NCI-H1105 (cell line): ENCODE measurements at regions not wholly inside any gene's neighbourhood (a gene's known extent, or its start where the extent isn't known, plus 50 kb on each side); places are given as distances from the start of the nearest gene placed in this dataset.

Source experiments
- DNase-seq: peaks from one replicate; lab custom pipeline; 2025; lab: John Stamatoyannopoulos, UW

DNA sequence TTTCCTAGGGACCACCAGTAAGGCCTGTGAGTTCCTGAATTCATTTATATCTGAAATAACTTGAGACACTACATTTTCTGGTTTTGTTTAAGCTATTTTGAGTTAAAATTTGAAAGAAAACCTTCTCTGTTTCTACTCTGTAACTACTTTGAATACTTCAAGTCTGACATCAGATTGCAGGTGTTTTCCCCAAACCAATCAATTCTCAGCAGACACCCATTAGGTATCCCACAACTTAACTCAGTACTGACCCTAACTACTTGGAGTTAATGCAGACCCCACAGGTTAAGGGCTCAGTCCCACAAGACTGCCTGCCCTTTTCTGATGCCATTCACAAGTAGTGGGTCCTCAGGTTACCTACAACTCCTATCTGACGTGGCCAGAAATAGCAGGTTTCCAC lies 1100.0 kb upstream of the SLIT2 start:
- DNase-seq = no peak

DNA sequence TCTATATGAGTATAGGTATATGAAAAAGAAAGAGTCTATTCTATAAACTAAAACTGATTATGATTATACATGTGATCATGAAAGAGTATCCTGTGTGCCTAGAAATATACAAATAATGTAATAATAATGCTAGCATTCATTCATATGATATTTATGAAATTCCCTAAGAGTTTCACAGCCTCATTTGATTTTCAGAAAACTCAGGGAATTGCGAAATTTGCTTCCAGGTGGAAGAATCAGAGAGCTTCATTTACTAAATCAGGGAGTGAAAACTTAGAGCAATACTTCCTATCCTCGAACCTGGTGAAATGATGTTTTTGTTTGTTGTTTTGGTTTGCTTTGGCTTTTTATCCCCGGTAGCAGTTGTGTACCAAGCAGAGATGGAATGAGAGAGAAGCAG lies 1105.7 kb upstream of the SLIT2 start:
- DNase-seq = no peak

DNA sequence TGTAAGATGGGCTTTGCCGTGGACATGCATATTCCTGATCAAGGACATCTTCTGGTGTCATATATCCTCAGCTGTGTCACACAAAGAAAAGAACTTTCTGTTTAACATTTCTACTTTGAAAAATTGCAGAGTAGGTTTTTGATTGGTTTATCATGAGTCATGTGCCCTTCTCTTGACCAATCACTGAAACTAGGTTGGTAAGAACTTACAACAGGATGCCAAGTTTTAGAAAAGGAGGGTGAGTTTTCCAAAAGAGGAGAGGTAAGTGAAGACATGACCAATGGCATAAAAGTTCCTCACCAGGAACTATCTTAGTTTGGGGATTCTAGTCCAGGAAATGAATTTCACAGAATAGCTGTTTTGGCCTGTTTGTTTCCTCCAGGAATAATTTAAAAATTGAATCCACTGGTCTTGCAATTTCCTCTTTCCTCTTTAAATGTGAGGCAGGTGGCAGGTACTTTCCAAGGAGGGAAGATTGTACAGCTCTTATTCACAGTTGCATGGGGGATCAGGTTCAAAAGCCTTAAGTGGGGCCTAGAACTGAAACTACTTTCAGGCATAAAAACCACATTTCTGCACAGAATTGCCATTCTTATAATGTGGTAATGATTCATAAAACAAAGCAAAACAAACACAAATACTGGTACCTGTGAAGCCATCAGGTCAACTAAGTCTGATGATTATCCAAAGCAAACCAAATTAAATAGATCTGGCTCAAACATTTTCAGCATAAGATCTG lies 1114.5 kb upstream of the LCORL start:
- DNase-seq = no peak

DNA sequence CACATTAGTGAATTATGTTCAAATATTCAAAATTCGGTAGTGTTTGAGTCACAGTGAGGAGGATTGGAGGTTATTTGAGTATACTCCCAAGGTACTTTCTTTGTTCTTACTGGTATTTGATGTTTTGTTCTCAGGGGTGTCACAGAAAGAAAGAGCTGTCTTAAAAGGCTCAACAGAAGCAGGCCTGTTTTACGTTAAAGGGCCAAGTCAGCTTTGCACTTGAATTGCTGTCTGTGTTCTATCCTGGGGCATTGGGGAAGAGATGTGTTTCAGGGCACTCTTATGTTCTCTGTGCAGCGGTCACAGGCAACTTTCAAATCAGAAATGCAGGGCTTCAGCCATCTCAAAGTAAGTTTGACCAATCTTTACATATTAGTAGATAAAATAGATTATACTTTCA lies 1113.1 kb upstream of the LCORL start:
- DNase-seq = no peak

DNA sequence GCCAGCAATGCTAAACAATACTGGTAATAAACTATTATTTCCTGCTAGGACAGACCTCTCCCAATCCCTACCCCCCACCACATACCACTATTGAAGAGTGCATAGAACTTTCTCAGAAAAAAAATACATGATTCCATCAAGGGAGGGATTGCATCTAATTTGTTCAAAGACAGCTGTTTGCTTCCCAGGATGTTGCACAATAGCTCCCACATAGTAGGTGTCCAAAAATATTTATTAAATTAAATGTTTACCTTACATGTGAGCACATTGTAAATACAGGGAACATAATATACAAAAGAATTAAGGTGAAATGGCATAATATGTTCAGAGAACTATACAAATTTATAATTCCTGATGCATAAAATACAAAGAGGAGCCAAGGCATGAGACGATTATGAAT lies 1111.8 kb upstream of the LCORL start:
- DNase-seq = no peak

DNA sequence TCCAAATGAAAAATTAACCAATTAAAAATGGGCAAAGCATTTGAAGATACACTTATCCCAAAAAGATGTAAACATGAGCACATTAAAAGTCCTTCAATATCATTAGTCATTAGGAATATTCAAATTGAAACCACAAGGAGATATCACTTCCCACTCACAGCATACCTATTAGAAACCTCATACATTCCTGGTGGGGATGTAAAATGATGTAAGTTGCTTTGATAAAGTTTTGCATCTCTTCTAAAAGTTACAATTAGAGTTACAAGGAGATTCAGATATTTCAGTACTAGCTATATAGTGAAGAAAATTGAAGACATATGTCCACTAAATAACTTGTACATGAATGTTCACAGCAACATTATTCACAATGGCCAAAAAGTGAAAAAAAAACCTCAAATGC lies 1109.3 kb upstream of the LCORL start:
- DNase-seq = no peak

DNA sequence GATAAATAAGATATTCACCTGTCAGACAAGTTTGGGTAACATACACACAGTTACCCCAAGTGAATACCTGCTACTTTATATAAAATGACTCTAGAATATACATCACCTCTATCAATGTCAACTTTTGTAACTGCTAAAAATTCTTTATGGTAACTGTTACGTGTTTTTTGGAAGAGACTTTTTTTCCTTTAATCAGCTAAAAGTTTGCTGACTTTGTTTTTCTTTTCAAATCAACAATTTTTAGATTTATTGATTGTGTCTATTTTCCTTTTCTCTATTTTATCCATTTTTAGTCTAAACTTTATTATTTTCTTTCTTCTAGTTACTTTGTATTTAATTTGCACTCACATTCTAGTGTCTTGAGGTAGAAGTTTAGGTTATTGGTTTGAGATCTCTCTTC lies 1106.6 kb upstream of the LCORL start:
- DNase-seq = no peak

DNA sequence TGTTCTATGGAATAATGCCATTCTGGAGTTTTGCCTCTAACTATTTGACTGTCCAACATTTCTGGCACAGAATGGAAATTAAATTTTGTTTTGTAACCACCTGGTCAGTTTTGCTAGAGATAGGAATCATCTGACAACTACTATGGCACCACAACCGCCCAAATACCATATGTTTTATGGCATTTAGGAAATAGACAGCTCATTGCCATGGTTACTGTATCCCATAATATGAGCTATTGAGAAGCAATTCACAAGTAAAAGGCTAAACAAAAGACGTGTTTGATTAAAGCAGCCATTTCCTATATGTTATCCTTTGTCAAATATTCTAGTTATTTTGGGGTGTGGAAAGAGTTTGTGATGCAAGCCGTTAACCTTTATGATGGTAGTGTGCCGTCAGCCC lies 1105.3 kb upstream of the LCORL start:
- DNase-seq = no peak

DNA sequence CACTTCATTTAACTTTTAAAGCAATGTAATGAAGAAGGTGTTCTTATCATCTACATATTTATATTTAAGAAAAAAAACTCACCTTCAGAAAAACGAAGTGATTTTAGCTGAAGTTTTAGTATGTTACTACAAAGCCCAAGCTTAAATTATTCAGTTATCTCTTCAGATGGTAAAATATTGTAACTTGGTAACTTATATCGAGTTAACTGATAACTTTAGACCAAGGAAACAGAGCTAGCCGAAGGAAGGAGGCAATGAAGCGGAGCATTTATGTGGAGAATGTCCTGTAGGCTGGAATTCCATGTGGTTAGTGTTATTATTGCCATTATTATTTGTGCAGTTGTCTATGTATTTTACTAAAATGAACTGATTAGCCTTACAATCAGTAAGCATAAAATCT lies 1102.1 kb upstream of the LCORL start:
- DNase-seq = no peak

DNA sequence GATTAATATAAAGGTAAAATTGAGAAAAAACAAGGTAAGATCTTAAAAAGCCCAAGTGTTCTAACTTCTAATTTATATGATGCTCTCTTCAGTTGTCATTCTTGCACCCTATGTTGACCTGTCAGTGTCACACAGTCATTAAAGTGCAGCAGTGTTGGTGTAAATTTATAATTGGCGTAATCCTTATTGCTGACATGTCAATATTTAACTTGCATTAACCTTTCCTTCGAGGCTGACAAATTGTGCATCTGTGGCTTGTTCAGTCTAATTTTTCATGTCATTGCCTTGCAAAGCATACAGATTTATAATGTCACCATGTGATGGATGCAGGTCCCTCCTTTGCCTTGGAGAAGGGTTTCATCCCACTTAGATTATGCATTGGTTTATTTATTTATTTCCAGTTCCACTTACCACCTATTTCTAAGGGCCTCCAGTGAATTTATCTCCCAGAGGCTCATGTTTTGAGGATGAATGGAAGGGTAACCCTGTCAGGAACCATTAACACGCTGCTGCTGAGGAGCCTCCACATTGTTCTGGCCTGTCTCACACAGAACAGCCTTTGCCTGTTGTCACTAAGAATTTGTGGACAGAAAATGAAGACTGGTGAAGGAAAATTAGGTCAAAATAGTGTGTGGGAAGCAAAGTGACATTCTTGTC lies 1098.5 kb upstream of the LCORL start:
- no peak for DNase-seq

DNA sequence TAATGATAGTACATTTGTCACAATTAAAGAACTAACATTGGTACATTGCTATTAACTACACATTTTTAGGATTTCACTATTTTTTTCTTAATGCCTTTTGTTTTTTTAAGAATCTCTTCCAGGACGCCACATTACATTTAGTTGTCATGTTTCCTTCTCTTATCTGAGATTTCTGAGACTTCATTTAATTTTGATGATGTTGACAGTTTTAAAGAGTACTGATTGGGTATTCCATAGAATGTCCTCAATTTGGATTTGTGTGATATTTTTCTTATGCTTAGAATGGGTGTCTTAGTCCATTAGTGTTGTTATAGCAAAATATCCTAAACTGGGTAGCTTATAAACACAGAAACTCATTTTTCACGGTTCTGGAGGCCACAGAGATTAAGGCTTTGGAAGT lies 1095.5 kb upstream of the LCORL start:
- no peak for DNase-seq

DNA sequence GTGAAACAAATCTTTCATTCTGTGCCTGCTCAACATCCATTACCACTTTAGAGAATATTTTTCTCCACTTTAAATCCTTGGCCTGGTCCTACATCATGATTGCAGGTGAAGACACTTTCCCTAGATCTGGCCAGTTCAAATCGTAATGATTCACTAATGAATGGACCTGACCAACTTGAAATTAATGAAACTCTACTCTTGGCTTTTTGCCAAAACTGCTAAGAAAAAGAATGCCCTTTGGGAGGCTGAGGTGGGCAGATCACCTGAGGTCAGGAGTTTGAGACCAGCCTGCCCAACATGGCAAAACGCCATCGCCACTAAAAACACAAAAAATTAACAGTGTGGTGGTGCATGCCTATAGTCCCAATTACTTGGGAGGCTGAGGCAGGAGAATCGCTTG lies 1082.6 kb upstream of the LCORL start:
- DNase-seq = no peak

DNA sequence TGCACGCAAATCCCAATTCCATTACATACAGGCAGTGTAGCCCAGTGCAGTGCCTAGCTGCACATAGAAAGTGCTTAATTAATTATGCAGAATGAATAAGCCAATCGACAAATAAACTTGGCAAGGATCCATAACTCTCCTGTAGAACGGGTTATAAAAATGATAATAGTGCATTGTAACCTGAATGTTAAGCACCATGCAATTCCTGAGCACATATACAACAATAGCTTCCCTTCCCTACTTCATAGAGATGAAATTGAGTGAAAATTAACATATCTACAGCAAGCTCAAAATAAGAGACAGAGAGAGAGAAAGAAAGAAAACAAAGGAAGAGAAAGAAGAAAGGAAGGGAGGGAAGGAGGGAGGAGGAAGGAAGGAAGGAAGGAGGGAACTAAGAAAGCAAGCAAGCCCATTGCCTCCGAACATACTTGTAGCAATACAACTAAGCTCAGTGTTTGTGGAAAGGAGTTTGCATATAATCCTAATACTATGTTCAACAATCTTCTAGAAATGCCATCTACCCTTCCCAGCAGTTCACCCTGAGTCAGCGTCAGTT lies 1074.0 kb upstream of the LCORL start:
- no peak for DNase-seq

DNA sequence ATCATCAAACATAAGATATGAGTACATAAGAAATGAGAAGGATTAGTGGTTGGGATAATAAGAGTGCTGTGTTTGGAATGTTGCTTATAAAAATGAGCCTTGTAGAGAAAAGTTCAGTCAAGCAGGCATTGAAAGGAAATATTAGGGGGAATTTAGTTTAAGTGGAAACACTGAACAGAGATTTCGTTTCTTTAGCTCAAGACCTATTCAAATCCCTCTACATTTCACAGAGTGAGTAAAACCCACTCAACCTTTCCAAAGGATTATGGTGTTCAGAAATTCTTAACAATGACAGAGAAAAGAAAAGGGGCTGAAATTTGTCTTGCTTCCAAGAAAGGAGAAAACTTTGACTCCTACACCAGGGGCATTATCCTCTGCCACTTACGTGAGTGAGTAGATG lies 1072.4 kb upstream of the LCORL start:
- DNase-seq = no peak

DNA sequence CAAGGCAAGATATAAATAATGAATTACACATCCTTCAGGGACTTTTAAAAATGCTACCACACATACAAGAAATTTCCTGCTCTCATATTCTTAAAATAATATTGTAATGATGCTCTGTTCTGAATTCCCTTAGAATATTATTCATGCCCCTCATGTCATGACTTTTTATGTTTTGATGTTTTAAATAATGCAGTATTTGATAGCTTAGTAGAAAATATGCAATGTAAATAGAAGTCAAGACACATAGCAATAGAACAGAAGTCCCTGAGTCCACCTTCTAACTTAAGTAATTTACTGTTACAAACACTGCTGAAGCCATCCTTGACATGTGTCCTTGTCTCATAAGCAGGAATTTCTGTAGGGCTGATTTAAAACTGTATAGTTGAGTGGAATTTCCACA lies 1071.2 kb upstream of the LCORL start:
- no peak for DNase-seq

DNA sequence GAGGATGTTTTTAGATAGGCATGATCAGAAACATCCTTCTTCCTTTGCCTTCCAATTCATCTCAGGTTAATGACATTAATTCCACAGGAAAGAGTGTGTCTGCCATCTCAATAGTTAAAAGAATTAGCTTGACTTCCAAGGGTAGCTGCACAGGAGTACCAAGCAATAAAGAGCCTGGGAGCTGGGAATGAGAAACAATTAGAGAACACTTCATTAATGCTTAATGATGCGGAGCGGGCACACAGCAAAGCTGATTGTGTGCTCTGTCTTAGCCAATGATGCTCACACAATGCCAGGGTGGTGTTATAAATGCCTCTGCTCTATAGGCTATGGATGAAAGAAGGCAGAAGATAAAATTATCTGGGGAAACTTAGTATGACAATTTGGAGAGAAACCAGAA lies 1052.5 kb upstream of the LCORL start:
- DNase-seq = no peak

DNA sequence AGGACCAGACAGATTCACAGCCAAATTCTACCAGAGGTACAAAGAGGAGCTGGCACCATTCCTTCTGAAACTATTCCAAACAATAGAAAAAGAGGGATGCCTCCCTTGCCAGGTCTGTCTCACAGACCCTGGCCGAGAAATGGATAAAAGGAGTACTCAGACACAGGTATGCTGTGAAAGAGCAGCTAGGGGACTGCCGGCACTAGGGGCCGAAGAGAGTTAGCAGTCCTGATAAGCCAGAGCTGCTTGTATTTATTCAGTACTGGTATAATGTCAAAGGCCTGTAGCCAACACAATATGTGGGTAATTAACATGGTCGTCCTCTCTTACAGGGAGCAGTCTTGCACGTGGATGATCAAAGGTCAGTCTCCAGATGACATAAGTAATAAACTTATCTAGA lies 1042.1 kb upstream of the LCORL start:
- no peak for DNase-seq

DNA sequence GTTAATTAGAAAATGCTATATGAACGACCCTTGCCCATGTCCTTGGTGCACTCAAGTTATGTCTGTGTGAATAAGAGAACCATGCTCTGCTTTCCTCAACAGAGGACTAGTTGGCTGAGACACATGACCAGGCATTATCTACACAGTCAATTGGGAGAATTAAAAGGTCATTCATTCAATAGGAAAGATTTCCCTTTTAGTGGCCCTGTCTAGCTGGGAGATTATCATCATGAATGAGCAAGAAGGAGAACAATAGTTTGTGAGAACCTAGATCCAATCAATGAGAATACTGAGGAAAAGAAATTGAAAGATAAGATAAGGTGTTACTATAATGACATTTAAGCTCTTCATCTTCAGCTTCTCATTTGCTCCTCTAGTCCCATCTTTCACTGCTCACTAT lies 1033.4 kb upstream of the LCORL start:
- DNase-seq = no peak

DNA sequence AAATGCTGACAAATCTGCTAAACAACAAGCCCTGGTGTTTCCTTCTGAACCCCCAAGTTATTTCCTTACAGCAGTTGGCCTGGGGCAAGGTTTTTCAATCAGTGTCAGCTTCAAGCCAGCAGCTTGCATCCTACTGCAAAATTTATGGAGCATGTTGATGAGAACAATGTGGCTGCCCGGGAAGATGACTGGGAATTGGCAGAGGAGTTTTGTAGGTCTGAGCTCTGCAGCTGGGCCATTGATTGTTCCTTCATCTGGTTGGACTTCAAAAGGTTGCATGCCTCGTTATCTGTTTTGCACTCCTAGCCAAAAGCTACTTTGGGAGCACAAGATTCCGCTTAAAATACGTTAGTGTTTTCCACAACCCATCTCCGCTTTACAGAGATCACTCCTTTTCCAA lies 1030.3 kb upstream of the LCORL start:
- no peak for DNase-seq

DNA sequence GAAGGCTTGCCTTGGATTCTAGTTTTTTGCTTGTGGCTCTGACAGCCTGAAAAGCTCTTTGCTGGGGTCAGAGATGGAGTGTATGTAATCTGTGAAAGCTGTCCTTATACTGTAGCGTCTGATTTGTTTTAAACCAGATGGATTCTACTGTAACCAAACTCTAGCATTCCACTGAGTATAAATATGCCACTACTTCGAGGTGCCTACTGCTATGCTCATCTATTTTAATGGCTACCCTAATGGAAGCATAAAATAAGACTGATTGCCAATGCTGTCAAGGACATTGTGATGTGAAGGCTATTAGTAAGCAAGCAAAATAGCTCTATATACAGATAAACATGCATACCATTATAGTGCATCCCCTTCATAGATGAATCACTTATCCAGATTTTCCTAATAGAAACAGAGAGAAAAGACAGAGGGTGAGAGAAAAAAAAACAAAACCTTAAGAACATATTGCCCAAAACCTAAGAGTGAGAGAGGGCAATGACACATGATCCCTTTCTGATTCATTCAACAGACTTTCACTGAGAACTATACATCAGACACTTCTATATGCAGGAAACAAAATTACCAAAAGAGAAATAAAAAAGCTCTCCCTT lies 1025.8 kb upstream of the LCORL start:
- no peak for DNase-seq

DNA sequence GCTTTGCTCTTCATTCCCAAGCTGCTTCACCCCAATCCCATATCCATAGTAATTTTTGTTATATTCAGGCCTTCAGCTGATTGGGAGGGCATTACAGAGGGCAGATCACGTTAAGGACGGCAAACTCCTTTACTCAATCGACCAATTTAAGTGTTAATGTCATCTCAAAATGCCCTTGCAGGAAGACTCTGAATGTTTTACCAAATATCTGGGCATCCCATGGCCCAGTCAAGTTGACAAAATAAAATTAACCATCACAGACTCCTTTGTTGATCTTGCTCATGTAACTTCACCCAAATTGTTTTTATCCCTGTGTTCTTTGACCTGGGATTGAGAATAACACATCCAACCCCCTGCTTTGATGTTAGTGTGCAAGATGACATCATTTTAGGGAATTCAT lies 1018.3 kb upstream of the LCORL start:
- DNase-seq = no peak

DNA sequence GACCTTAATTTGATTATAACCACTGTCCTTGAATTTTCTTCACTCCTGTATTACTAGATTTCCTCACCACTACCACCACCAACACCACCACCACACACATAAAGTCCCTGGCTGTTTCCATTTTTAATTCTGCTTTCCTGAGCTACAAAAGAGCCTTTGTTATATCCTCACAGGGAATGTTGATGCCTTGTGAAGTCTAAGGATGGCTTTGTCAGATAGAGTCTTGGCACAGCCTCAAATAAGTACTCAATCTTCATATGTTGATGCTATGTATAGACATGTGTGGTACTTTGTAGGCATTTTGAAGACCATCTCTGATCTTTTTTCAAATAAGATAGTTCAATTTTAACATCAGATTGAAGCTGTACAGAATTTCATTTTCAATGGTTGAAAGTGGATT lies 1016.7 kb upstream of the LCORL start:
- no peak for DNase-seq
